Hepatocyte (in vitro differentiated cells): ENCODE measurements at regions not wholly inside any gene's neighbourhood (a gene's known extent, or its start where the extent isn't known, plus 50 kb on each side); places are given as distances from the start of the nearest gene placed in this dataset.

Experiments used
- CTCF ChIP-seq: fragments of 200-600 bp; sonication (generic); IDR thresholded peaks from 2 replicates; pipeline ENCODE4 v1.5.1; 2016; ENCODE audit warnings: antibody characterized with exemption, mild to moderate bottlenecking; ENCODE audit not compliant: poor library complexity
- EZH2 ChIP-seq: fragments of 200-600 bp; sonication (generic); IDR thresholded peaks from 2 replicates; pipeline ENCODE4 v1.6.1; 2016; ENCODE audit warnings: antibody characterized with exemption, mild to moderate bottlenecking, borderline replicate concordance
- EZH2phosphoT487 ChIP-seq: fragments of 200-600 bp; sonication (generic); IDR thresholded peaks from one replicate; pipeline ENCODE4 v1.6.1; 2018; ENCODE audit warnings: antibody characterized with exemption, mild to moderate bottlenecking, low read depth, moderate library complexity; ENCODE audit not compliant: unreplicated experiment, severe bottlenecking

- no peak for TF ChIP-seq CTCF
- TF ChIP-seq EZH2, result no peak
- TF ChIP-seq EZH2phosphoT487, result no peak
Measured at GRCh38 chr1:87980494-87980893, 651.8 kb downstream of the LMO4 start.
